HG02610 (cell line): ENCODE measurements at regions not wholly inside any gene's neighbourhood (a gene's known extent, or its start where the extent isn't known, plus 50 kb on each side); places are given as distances from the start of the nearest gene placed in this dataset.

Experiments used
- ATAC-seq: cut with Tn5 transposase; IDR thresholded peaks from one replicate; pipeline ENCODE4 v1.9.1; 2021; ENCODE audit warnings: mild to moderate bottlenecking, moderate library complexity; ENCODE audit not compliant: unreplicated experiment

DNA sequence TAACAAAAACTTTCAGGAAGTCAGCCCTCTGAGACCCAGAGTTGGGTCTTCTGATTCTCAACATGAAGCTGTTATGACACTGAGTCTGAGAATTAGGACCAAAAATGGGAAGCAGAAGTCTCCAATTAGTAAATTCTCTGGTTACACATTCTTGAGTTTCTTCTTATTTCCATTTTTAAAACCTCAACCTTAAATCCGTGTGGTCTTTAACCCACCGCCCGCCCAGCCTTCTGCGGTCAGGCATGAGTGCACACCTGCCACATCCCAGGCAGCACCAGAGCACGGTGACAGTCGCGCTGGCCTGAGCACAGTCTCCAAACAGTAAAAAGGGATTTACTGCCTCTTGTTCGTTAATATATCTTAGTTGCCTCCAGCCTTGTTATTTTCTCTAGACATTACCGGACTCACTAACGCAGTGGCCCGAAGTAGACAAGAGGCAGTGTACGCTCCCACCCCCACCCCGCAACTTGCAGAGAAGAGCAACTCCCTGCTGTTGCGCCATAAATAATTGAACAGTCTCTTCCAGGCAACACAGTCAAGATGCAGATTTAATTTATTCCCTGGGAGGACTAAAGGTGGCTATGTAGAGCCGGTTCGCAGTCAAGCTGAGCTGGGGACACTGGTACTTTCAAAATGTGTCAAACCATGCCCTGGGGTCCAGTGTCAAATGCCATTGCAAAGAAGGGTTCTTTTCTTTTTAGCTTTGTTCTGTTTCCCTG, 147.0 kb upstream of the CELF2 start:
- ATAC-seq, result no peak

DNA sequence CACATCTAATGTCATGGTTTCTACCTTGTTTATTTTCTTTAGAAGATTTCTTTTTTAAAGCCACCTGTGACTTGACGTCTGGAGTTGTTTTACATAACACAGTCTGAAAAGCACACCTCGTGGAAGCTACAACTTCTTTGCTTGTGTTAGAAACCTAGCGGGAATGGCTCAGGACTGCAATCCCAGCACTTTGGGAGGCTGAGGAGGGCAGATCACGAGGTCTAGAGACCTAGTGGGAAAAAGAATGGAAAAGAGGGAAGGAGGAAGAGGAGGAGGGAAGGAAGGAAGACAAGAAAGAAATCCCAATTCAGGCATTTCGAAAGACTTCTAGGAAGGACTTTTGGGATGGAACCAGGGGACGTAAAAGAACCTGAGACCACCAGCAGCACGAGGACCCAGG, 146.3 kb upstream of the CELF2 start:
- no peak for ATAC-seq

GRCh38 chr10:10872035-10872673, 145.5 kb upstream of the CELF2 start:
- no peak for ATAC-seq

- no peak for ATAC-seq
Measured at GRCh38 chr10:10872764-10873163, 144.9 kb upstream of the CELF2 start.

DNA sequence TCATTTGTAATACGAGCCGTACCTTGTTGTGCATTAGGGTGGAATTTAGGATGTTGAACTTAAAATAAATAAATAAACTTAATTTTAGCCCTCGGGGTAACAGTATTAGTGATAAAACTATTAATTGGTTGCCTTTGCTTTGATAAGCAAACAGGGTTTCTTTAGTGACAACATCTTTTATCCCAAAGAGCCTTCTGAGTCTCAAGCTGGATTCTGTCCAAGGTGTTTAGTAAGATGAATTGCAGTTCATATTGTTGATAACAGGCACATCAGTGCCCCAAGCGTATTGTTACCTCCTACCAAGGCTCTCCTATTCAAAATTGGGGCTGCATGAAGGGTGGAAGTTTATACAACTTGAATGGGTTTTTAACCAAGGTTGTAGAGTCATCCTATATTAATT, 144.4 kb upstream of the CELF2 start:
- ATAC-seq, result no peak

- ATAC-seq, result no peak
Measured at GRCh38 chr10:10873915-10874314, 143.8 kb upstream of the CELF2 start.

- ATAC-seq, result no peak
Measured at GRCh38 chr10:10878963-10879362, 138.7 kb upstream of the CELF2 start.

DNA sequence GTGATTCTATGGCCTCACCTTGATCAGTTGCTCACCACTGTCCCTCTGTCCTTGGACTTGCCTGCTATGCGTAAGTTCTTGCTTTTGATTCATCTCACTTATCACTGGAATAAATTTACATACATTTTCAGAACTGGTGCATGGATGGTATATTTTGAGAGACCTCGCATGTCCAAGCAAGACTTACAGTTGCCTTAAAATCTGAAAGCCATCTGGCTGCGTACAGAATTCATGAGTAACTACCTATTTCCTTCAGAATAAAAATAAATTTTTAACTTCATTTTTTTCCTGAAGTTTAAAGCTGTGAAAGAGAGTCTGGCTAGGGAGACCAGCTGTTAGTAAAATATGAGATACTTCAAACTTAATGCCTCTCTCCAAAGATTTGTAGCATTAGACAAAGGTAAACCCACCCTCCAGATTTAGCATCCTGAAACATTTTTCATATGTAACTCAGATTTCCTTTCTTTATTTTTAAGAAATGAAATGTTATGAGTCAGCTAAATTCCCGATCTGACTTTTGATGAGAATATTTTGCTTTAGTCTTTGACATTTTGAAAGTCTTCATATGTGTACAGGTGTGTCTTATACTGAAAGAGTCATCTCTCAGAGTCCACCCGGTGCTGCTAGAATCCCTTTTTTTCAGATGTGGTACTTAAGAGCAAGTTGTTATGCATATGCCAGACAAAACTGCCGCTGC, 136.4 kb upstream of the CELF2 start:
- ATAC-seq, result no peak

DNA sequence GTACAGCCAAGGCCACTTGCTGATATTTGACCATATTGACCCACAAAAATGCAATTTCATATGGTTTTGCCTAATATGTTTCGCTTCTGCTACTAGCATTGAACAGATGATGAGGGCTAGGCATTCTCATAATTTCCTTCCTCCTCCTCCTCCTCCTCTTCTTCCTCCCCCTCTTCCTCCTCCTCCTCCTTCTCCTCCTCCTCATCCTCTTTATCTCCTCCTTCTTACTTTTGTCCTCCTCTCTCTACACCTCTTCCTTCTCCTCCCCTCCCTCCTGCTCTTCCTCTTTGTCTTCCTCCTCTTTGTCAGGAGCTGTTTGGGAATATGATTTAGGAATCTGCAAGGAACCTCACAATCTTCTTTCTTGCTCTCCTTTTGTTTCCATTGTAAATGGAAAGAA, 133.9 kb upstream of the CELF2 start:
- no peak for ATAC-seq

GRCh38 chr10:10886861-10887531, 130.7 kb upstream of the CELF2 start:
- no peak for ATAC-seq

GRCh38 chr10:10891124-10892082, 126.3 kb upstream of the CELF2 start:
- no peak for ATAC-seq

DNA sequence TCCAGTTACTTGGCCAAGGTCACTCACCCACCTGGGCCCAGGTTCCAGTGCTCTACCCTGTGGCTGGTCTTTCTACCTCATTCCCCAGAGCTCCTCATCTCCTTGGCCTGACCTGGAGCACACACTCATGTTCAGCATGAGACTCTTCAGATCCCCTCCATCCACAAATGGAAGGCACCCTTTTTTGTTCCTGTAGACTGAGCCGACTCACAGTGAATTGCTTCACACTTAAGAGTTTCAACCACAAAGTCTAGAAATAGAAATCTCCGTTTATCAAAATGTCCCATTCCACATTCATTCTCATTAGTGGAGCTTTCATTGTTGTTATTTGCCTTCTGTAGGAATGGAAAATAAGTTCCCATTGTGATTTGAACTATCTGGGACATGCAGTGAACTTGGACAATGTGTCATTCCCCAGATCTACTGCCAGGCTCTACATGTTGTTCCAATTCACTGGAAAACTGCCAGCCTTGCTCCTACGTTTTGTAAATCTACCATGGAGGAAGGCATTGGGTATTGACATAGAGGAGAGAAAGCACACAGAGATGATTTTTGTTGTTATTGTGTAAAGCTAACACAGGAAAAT, 125.3 kb upstream of the CELF2 start:
- no peak for ATAC-seq

DNA sequence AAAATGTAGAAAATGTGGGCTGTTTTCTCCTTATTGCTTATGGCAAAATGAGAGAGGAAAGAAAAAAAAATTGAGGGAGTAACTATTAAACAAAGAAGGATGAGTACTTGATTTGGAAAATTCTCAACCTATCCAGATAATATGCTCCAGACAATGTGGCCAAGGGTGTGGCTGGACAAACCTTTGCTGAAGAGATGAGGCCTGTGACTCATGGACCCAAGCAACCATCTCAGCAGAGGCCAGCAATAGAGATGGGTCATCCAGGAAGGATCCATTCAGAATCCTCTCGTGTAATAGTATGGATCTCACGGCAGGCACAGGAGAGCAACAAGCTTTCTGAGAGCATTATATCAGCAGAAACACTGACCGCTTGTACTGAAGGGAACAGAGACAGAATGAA, 120.3 kb upstream of the CELF2 start:
- no peak for ATAC-seq

GRCh38 chr10:10901906-10902305, 115.8 kb upstream of the CELF2 start:
- no peak for ATAC-seq

DNA sequence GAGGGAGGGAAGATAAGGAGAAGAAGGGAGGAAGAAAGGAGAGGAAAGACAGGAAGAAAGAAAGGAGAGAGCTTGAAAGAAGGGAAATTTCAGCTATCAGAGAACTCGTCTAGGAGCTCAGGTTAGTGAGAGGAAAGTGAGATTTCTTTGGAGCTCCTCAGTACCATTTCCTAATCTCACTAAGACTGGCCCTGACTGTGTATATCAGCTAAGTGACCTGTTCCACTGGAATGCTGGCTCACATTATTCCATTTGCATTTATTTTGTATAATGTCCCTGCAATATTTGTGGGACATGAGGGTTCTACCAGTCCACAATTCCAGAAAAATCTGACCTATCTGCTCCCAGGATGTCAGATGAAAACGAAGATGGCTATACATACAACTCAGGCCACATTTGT, 114.7 kb upstream of the CELF2 start:
- ATAC-seq, result no peak

- ATAC-seq, result no peak
Measured at GRCh38 chr10:10903620-10904019, 114.1 kb upstream of the CELF2 start.

DNA sequence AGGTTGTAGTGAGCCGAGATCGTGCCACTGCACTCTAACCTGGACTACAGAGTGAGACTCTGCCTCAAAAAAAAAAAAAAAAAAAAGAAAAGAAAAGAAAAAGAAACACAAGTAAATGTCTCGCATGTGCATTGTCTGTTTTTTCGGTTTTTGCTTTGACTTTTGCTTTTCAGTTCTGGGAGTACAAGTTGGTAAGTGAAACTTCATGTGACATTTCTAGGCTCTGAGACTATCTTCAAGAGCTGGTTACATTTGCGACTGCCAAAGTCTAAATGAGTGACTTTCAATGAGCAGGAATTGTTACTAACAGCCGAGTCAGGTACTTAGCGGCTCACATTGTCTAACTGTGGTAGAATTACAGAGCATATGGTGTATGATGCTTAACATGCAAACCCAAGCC, 107.0 kb upstream of the CELF2 start:
- no peak for ATAC-seq

- ATAC-seq, result no peak
Measured at GRCh38 chr10:10911035-10911434, 106.6 kb upstream of the CELF2 start.

DNA sequence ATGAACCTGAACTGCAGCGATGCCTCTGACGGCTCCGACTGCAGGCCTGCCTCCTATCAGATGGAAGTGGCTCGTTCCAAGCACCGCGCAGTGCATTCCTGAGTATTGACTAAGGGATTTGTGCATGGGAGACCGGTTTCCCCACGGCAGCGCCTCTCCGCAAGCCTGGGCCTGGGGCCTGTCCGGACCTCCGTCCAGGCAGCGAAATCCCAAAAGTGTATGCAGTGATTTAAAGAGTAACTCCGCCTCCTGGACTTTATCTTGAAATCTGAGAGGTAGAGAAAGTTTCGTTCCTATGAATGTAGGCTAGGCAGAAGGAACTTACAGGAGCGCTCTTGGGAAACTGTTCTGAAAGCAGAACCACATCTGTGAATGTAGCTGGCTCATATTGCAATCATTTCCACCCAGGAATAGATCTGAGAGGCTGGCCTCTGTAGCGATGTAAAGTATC, 106.2 kb upstream of the CELF2 start:
- no peak for ATAC-seq

- no peak for ATAC-seq
Measured at GRCh38 chr10:10914144-10914543, 103.5 kb upstream of the CELF2 start.
